ENCODE measurements at regions not wholly inside any gene's neighbourhood (a gene's known extent, or its start where the extent isn't known, plus 50 kb on each side); places are given as distances from the start of the nearest gene placed in this dataset.

DNA sequence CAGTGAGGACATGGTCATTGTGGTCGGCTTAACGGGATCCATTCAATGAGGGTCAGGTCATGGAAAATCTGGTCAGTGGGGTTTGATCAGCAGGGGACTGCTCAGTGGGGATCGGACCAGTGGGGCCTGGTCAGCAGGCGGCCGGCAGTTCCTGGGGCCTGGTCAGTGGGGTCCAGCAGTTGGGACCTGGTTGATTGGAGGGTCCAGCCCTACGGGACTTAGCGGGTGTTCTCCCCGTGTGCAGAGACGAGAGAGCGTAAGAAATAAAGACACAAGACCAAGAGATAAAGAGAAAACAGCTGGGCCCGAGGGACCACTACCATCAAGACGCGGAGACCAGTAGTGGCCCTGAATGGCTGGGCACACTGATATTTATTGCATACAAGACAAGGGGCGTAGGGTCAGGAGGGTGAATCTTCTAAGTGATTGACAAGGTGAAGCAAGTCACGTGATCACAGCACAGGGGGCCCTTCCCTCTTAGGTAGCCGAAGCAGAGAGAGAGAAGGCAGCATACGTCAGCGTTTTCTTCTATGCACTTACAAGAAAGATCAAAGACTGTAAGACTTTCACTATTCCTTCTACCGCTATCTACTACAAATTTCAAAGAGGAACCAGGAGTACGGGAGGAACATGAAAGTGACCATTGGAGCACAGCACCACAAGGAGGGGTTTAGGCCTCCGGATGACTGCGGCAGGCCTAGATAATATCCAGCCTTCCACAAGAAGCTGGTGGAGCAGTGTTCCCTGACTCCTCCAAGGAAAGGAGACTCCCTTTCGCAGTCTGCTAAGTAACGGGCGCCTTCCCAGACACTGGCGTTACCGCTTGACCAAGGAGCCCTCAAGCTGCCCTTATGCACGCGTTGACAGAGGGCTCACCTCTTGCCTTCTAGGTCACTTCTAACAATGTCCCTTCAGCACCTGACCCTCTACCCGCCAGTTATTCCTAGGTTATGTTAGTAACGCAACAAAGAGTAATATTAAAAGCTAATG is 62.1 kb upstream of the TPM4 start:
- ATAC-seq = no peak
- in situ Hi-C loops (cut with MboI) (no loop called here), intact Hi-C loops (cut with micrococcal nuclease; ENCODE audit: unreplicated experiment) (no loop called here)
- no peaks in the 10 kb centered on the region for H3K27me3 ChIP-seq (replicated peaks in 1 of 2; ENCODE audit: control insufficient read depth in 2 of 2, insufficient read depth in 2 of 2, low read length in 1 of 2)
- H3K4me3 ChIP-seq = no peak overlapping the region
- H3K36me3 ChIP-seq (ENCODE audit: control insufficient read depth in 2 of 2, insufficient read depth in 2 of 2, low read length in 1 of 2) = no peaks in the 10 kb centered on the region
- H3K4me2 ChIP-seq (ENCODE audit: control insufficient read depth, insufficient read depth) = no peak overlapping the region
- FAIRE-seq = no peak
- H3K79me2 ChIP-seq (ENCODE audit: control insufficient read depth, insufficient read depth, low read length) = no peaks in the 10 kb centered on the region
- RAD21 ChIA-PET (ENCODE audit: unreplicated experiment) = no interaction called here
- H3K9me3 ChIP-seq (replicated peaks; ENCODE audit: control insufficient read depth, insufficient read depth, low read length) = no peaks in the 10 kb centered on the region
- H3K27ac ChIP-seq (ENCODE audit: control insufficient read depth, insufficient read depth) = no peak overlapping the region
- no TSS peak for BruUV-seq (replicated peaks)
- WGBS (ENCODE audit: insufficient coverage, insufficient replicate concordance, low lambda C conversion rate, missing lambda C conversion rate) = 81% methylated on average over 31 of the region's 31 CpGs
- no peaks in the 10 kb centered on the region for H3K4me1 ChIP-seq (ENCODE audit: control insufficient read depth, insufficient read depth, low read length)
- POLR2A ChIA-PET = no interaction called here
- CTCF ChIA-PET = no interaction called here
- H2AFZ ChIP-seq (ENCODE audit: control insufficient read depth, low read depth, low read length) = no peak overlapping the region
- DNase-seq (ENCODE audit: low read depth, low spot score) = no peak
- SMC1A ChIA-PET (ENCODE audit: uncharacterized antibody, unreplicated experiment) = interaction anchor here (0.6 kb wide), 1 partner anchor 1320 kb away, joined by 4 read pairs; no protein-coding TSS in a partner anchor
- H3K9ac ChIP-seq (ENCODE audit: control insufficient read depth, insufficient read depth, low read length) = no peak overlapping the region
- H4K20me1 ChIP-seq (ENCODE audit: control insufficient read depth, insufficient read depth) = no peaks in the 10 kb centered on the region
- TF ChIP-seq RAD51 (IDR thresholded peaks at IDR 0.05) (no peak), RELA (IDR thresholded peaks at IDR 0.05; ENCODE audit: borderline replicate concordance, partially characterized antibody) (no peak), MXI1 (IDR thresholded peaks at IDR 0.05; ENCODE audit: low read depth, low read length) (no peak), FOS (IDR thresholded peaks at IDR 0.05; ENCODE audit: borderline replicate concordance, extremely low read depth, insufficient read length) (no peak), RAD21 (IDR thresholded peaks at IDR 0.05; ENCODE audit: insufficient read depth, low read depth, low read length) (no peak), KLF5 (IDR thresholded peaks at IDR 0.05; ENCODE audit: partially characterized antibody) (no peak), WRNIP1 (IDR thresholded peaks at IDR 0.05; ENCODE audit: borderline replicate concordance, low read depth, low read length) (no peak), CEBPB (IDR thresholded peaks at IDR 0.05; ENCODE audit: borderline replicate concordance in 1 of 2, low read depth in 2 of 2, low read length in 2 of 2) (no peak), MTA3 (IDR thresholded peaks at IDR 0.05; ENCODE audit: borderline replicate concordance, low read length) (no peak)
- TF ChIP-seq, protein P1, sequence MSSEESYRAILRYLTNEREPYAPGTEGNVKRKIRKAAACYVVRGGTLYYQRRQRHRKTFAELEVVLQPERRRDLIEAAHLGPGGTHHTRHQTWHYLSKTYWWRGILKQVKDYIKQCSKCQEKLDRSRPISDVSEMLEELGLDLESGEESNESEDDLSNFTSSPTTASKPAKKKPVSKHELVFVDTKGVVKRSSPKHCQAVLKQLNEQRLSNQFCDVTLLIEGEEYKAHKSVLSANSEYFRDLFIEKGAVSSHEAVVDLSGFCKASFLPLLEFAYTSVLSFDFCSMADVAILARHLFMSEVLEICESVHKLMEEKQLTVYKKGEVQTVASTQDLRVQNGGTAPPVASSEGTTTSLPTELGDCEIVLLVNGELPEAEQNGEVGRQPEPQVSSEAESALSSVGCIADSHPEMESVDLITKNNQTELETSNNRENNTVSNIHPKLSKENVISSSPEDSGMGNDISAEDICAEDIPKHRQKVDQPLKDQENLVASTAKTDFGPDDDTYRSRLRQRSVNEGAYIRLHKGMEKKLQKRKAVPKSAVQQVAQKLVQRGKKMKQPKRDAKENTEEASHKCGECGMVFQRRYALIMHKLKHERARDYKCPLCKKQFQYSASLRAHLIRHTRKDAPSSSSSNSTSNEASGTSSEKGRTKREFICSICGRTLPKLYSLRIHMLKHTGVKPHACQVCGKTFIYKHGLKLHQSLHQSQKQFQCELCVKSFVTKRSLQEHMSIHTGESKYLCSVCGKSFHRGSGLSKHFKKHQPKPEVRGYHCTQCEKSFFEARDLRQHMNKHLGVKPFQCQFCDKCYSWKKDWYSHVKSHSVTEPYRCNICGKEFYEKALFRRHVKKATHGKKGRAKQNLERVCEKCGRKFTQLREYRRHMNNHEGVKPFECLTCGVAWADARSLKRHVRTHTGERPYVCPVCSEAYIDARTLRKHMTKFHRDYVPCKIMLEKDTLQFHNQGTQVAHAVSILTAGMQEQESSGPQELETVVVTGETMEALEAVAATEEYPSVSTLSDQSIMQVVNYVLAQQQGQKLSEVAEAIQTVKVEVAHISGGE (CRISPR knock-in tag; IDR thresholded peaks at IDR 0.05) = no peak
- TF ChIP-seq, protein P2, sequence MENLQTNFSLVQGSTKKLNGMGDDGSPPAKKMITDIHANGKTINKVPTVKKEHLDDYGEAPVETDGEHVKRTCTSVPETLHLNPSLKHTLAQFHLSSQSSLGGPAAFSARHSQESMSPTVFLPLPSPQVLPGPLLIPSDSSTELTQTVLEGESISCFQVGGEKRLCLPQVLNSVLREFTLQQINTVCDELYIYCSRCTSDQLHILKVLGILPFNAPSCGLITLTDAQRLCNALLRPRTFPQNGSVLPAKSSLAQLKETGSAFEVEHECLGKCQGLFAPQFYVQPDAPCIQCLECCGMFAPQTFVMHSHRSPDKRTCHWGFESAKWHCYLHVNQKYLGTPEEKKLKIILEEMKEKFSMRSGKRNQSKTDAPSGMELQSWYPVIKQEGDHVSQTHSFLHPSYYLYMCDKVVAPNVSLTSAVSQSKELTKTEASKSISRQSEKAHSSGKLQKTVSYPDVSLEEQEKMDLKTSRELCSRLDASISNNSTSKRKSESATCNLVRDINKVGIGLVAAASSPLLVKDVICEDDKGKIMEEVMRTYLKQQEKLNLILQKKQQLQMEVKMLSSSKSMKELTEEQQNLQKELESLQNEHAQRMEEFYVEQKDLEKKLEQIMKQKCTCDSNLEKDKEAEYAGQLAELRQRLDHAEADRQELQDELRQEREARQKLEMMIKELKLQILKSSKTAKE (IDR thresholded peaks at IDR 0.05; ENCODE audit: low read depth, poor library complexity, severe bottlenecking) = no peak
- TF ChIP-seq, protein P3, sequence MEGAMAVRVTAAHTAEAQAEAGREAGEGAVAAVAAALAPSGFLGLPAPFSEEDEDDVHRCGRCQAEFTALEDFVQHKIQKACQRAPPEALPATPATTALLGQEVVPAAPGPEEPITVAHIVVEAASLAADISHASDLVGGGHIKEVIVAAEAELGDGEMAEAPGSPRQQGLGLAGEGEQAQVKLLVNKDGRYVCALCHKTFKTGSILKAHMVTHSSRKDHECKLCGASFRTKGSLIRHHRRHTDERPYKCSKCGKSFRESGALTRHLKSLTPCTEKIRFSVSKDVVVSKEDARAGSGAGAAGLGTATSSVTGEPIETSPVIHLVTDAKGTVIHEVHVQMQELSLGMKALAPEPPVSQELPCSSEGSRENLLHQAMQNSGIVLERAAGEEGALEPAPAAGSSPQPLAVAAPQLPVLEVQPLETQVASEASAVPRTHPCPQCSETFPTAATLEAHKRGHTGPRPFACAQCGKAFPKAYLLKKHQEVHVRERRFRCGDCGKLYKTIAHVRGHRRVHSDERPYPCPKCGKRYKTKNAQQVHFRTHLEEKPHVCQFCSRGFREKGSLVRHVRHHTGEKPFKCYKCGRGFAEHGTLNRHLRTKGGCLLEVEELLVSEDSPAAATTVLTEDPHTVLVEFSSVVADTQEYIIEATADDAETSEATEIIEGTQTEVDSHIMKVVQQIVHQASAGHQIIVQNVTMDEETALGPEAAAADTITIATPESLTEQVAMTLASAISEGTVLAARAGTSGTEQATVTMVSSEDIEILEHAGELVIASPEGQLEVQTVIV (IDR thresholded peaks at IDR 0.05; ENCODE audit: borderline replicate concordance, partially characterized antibody) = no peak
- TF ChIP-seq, protein P4, sequence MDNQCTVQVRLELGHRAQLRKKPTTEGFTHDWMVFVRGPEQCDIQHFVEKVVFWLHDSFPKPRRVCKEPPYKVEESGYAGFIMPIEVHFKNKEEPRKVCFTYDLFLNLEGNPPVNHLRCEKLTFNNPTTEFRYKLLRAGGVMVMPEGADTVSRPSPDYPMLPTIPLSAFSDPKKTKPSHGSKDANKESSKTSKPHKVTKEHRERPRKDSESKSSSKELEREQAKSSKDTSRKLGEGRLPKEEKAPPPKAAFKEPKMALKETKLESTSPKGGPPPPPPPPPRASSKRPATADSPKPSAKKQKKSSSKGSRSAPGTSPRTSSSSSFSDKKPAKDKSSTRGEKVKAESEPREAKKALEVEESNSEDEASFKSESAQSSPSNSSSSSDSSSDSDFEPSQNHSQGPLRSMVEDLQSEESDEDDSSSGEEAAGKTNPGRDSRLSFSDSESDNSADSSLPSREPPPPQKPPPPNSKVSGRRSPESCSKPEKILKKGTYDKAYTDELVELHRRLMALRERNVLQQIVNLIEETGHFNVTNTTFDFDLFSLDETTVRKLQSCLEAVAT (IDR thresholded peaks at IDR 0.05) = no peak
